A549 (cell line): ENCODE measurements at regions not wholly inside any gene's neighbourhood (a gene's known extent, or its start where the extent isn't known, plus 50 kb on each side); places are given as distances from the start of the nearest gene placed in this dataset.

ENCODE experiments used
- CHD2 ChIP-seq: fragments of 150-350 bp; IDR thresholded peaks from 2 replicates; pipeline ENCODE4 v1.6.1; 2014; ENCODE audit warnings: low read length; ENCODE audit not compliant: partially characterized antibody
- CHD4 ChIP-seq: fragments of 200-600 bp; sonication (generic); IDR thresholded peaks from 2 replicates; pipeline ENCODE4 v1.6.1; 2016; ENCODE audit warnings: antibody characterized with exemption, mild to moderate bottlenecking, borderline replicate concordance
- EP300 ChIP-seq, 2 experiments: fragments of >200 bp; sonication (Bioruptor Twin); formaldehyde crosslinking; IDR thresholded peaks; 2 replicates in 1 of 2; 3 replicates in 1 of 2; pipeline ENCODE4 v1.6.1; 2016 to 2017
- HOXB5 ChIP-seq: fragments of 250-450 bp; sonication (Bioruptor Pico); IDR thresholded peaks from 2 replicates; pipeline ENCODE4 v1.5.0; 2020; ENCODE audit warnings: mild to moderate bottlenecking, moderate library complexity
- JUN ChIP-seq, 2 experiments: fragments of >200 bp; sonication (Bioruptor Twin); formaldehyde crosslinking; IDR thresholded peaks; 2 replicates in 1 of 2; 3 replicates in 1 of 2; pipeline ENCODE4 v1.6.1; 2016 to 2017
- POLR2A ChIP-seq: IDR thresholded peaks from 2 replicates; pipeline ENCODE4 v1.6.1; 2012; ENCODE audit warnings: mild to moderate bottlenecking, low read length
- TF ChIP-seq, protein P1 (sequence below): fragments of >200 bp; sonication (Bioruptor Twin); formaldehyde crosslinking; IDR thresholded peaks from 3 replicates; pipeline ENCODE4 v1.5.1; 2016
- TF ChIP-seq, protein P2 (sequence below): fragments of 200-600 bp; sonication (generic); IDR thresholded peaks from 2 replicates; pipeline ENCODE4 v1.6.1; 2016; ENCODE audit warnings: antibody characterized with exemption, mild to moderate bottlenecking, moderate library complexity
- TF ChIP-seq, protein P3 (sequence below): IDR thresholded peaks from 2 replicates; pipeline ENCODE4 v1.6.1; 2012

DNA sequence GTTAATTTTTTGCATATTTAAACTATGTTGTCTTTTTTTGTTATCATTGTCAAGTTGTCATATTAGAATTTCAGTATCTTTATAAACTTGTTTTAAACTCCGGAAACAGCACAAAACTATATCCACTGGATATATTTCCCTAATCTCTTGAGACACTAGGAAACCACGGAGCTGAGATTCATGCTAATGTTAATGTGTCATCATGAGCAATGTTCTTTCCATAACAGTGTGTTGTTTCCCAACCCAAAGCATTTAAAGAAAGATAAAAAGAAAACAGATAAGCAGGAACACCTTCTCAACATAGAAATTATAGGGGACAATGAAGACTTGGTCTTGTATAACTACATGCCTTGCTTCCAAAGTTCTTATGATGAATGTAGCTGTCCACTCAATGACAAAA is 626.2 kb upstream of the TMPRSS15 start:
- TF ChIP-seq EP300 (IDR thresholded peaks at IDR 0.05) = no peak
- TF ChIP-seq, protein P1, sequence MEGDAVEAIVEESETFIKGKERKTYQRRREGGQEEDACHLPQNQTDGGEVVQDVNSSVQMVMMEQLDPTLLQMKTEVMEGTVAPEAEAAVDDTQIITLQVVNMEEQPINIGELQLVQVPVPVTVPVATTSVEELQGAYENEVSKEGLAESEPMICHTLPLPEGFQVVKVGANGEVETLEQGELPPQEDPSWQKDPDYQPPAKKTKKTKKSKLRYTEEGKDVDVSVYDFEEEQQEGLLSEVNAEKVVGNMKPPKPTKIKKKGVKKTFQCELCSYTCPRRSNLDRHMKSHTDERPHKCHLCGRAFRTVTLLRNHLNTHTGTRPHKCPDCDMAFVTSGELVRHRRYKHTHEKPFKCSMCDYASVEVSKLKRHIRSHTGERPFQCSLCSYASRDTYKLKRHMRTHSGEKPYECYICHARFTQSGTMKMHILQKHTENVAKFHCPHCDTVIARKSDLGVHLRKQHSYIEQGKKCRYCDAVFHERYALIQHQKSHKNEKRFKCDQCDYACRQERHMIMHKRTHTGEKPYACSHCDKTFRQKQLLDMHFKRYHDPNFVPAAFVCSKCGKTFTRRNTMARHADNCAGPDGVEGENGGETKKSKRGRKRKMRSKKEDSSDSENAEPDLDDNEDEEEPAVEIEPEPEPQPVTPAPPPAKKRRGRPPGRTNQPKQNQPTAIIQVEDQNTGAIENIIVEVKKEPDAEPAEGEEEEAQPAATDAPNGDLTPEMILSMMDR = no peak
- TF ChIP-seq, protein P2, sequence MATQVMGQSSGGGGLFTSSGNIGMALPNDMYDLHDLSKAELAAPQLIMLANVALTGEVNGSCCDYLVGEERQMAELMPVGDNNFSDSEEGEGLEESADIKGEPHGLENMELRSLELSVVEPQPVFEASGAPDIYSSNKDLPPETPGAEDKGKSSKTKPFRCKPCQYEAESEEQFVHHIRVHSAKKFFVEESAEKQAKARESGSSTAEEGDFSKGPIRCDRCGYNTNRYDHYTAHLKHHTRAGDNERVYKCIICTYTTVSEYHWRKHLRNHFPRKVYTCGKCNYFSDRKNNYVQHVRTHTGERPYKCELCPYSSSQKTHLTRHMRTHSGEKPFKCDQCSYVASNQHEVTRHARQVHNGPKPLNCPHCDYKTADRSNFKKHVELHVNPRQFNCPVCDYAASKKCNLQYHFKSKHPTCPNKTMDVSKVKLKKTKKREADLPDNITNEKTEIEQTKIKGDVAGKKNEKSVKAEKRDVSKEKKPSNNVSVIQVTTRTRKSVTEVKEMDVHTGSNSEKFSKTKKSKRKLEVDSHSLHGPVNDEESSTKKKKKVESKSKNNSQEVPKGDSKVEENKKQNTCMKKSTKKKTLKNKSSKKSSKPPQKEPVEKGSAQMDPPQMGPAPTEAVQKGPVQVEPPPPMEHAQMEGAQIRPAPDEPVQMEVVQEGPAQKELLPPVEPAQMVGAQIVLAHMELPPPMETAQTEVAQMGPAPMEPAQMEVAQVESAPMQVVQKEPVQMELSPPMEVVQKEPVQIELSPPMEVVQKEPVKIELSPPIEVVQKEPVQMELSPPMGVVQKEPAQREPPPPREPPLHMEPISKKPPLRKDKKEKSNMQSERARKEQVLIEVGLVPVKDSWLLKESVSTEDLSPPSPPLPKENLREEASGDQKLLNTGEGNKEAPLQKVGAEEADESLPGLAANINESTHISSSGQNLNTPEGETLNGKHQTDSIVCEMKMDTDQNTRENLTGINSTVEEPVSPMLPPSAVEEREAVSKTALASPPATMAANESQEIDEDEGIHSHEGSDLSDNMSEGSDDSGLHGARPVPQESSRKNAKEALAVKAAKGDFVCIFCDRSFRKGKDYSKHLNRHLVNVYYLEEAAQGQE = no peak
- TF ChIP-seq JUN (IDR thresholded peaks at IDR 0.05) = no peak
- no peak for TF ChIP-seq HOXB5 (CRISPR knock-in tag)
- TF ChIP-seq, protein P3, sequence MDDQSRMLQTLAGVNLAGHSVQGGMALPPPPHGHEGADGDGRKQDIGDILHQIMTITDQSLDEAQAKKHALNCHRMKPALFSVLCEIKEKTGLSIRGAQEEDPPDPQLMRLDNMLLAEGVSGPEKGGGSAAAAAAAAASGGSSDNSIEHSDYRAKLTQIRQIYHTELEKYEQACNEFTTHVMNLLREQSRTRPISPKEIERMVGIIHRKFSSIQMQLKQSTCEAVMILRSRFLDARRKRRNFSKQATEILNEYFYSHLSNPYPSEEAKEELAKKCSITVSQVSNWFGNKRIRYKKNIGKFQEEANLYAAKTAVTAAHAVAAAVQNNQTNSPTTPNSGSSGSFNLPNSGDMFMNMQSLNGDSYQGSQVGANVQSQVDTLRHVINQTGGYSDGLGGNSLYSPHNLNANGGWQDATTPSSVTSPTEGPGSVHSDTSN = no peak
- no peak for TF ChIP-seq CHD4
- TF ChIP-seq POLR2A = no peak
- no peak for TF ChIP-seq CHD2
